GM23248 (cell line): ENCODE measurements at regions not wholly inside any gene's neighbourhood (a gene's known extent, or its start where the extent isn't known, plus 50 kb on each side); places are given as distances from the start of the nearest gene placed in this dataset.

Experiments used
- EZH2 ChIP-seq: fragments of 200-600 bp; sonication (generic); IDR thresholded peaks from 2 replicates; pipeline ENCODE4 v1.6.1; 2018; ENCODE audit warnings: antibody characterized with exemption, mild to moderate bottlenecking; ENCODE audit not compliant: insufficient read depth, poor library complexity, severe bottlenecking
- EZH2phosphoT487 ChIP-seq: fragments of 200-600 bp; sonication (generic); IDR thresholded peaks from 2 replicates; pipeline ENCODE4 v1.6.1; 2018; ENCODE audit warnings: antibody characterized with exemption, moderate library complexity, mild to moderate bottlenecking, low read depth; ENCODE audit not compliant: insufficient read depth

GRCh38 chr2:88959480-88960204 is 268.2 kb downstream of the RPIA start:
- TF ChIP-seq EZH2 (no peak), EZH2phosphoT487 (no peak)
